OCI-LY1 (cell line): ENCODE measurements at regions not wholly inside any gene's neighbourhood (a gene's known extent, or its start where the extent isn't known, plus 50 kb on each side); places are given as distances from the start of the nearest gene placed in this dataset.

ENCODE experiments used
- H2AFZ ChIP-seq: fragments of 200-600 bp; sonication (generic), shearing (Covaris generic); 2 replicates; pipeline ENCODE4 v1.6.0; 2014; ENCODE audit warnings: antibody characterized with exemption, mild to moderate bottlenecking, low read length
- H3F3A ChIP-seq: fragments of 200-600 bp; sonication (generic), shearing (Covaris generic); 2 replicates; pipeline ENCODE4 v1.6.0; 2014; ENCODE audit warnings: mild to moderate bottlenecking, antibody characterized with exemption, low read length, moderate library complexity; ENCODE audit not compliant: insufficient read depth
- H3K27ac ChIP-seq: fragments of 200-600 bp; sonication (generic); 2 replicates; pipeline ENCODE4 v1.5.1; 2014; ENCODE audit warnings: low read length, mixed run types, mild to moderate bottlenecking, low read depth; ENCODE audit not compliant: poor library complexity, severe bottlenecking
- H3K27me3 ChIP-seq: fragments of 200-600 bp; sonication (generic); 2 replicates; pipeline ENCODE4 v1.6.0; 2014; ENCODE audit warnings: antibody characterized with exemption, mild to moderate bottlenecking, low read length, moderate library complexity; ENCODE audit not compliant: insufficient read depth
- H3K36me3 ChIP-seq: fragments of 200-600 bp; sonication (generic); 2 replicates; pipeline ENCODE4 v1.6.1; 2014; ENCODE audit warnings: mild to moderate bottlenecking, antibody characterized with exemption, low read length, moderate library complexity, mixed read lengths; ENCODE audit not compliant: insufficient read depth
- H3K4me1 ChIP-seq: fragments of 200-600 bp; sonication (generic); 2 replicates; pipeline ENCODE4 v1.5.1; 2014; ENCODE audit warnings: mild to moderate bottlenecking, low read length, moderate library complexity; ENCODE audit not compliant: insufficient read depth, severe bottlenecking
- H3K4me2 ChIP-seq: fragments of 200-600 bp; sonication (generic), shearing (Covaris generic); 2 replicates; pipeline ENCODE4 v1.6.1; 2014; ENCODE audit warnings: low read length
- H3K4me3 ChIP-seq: fragments of 200-600 bp; sonication (generic); 2 replicates; pipeline ENCODE4 v1.5.1; 2014; ENCODE audit warnings: low read length, low read depth, mild to moderate bottlenecking, mixed read lengths; ENCODE audit not compliant: poor library complexity, severe bottlenecking
- H3K79me2 ChIP-seq: fragments of 200-600 bp; shearing (Covaris generic); 2 replicates; pipeline ENCODE4 v1.6.1; 2016; ENCODE audit warnings: mixed run types, low read length, mixed read lengths; ENCODE audit not compliant: insufficient read depth
- H3K9ac ChIP-seq: fragments of 200-600 bp; sonication (generic), shearing (Covaris generic); 2 replicates; pipeline ENCODE4 v1.6.1; 2014; ENCODE audit warnings: mild to moderate bottlenecking, low read length, mixed read lengths
- H3K9me2 ChIP-seq: fragments of 200-600 bp; sonication (generic), shearing (Covaris generic); 2 replicates; pipeline ENCODE4 v1.6.1; 2014; ENCODE audit warnings: low read depth, mild to moderate bottlenecking, low read length, mixed read lengths
- H3K9me3 ChIP-seq: fragments of 200-600 bp; shearing (Covaris generic); 2 replicates; pipeline ENCODE4 v1.6.1; 2014; ENCODE audit warnings: low read length, mixed read lengths
- H4K20me1 ChIP-seq: fragments of 200-600 bp; sonication (generic), shearing (Covaris generic); 2 replicates; pipeline ENCODE4 v1.6.0; 2016; ENCODE audit warnings: mild to moderate bottlenecking, low read length; ENCODE audit not compliant: insufficient read depth
- CTCF ChIP-seq: fragments of 200-600 bp; sonication (generic), shearing (Covaris generic); IDR thresholded peaks from 2 replicates; pipeline ENCODE4 v1.5.1; 2017; ENCODE audit warnings: mild to moderate bottlenecking, antibody characterized with exemption, low read length, moderate library complexity, mixed read lengths
- EZH2 ChIP-seq: fragments of 200-600 bp; sonication (generic), shearing (Covaris generic); IDR thresholded peaks from 2 replicates; pipeline ENCODE4 v1.8.0; 2017; ENCODE audit warnings: borderline replicate concordance, mixed run types, mild to moderate bottlenecking, antibody characterized with exemption, low read length, moderate library complexity, mixed read lengths

- Histone ChIP-seq H3K27ac (no peak overlapping the region), H3K9me2 (no peaks in the 10 kb centered on the region), H4K20me1 (no peaks in the 10 kb centered on the region), H3K9ac (no peak overlapping the region), H3K27me3 (no peaks in the 10 kb centered on the region), H3K36me3 (no peaks in the 10 kb centered on the region), H3K79me2 (no peaks in the 10 kb centered on the region), H3K9me3 (no peaks in the 10 kb centered on the region), H3K4me2 (no peak overlapping the region), H3K4me1 (no peaks in the 10 kb centered on the region), H3F3A (no peaks in the 10 kb centered on the region), H3K4me3 (no peak overlapping the region), H2AFZ (no peak overlapping the region)
- TF ChIP-seq EZH2 = no peak
- no peak for TF ChIP-seq CTCF
Observed at GRCh38 chr6:10210052-10210451, 204.8 kb downstream of the TFAP2A start.

GRCh38 chr6:10205892-10206291 is 209.0 kb downstream of the TFAP2A start:
- TF ChIP-seq CTCF (no peak), EZH2 (no peak)
- Histone ChIP-seq H3K36me3 (no peaks in the 10 kb centered on the region), H3F3A (no peaks in the 10 kb centered on the region), H3K27ac (no peak overlapping the region), H3K4me2 (no peak overlapping the region), H3K9me3 (no peaks in the 10 kb centered on the region), H3K4me1 (no peaks in the 10 kb centered on the region), H3K9me2 (no peaks in the 10 kb centered on the region), H4K20me1 (no peaks in the 10 kb centered on the region), H3K79me2 (no peaks in the 10 kb centered on the region), H2AFZ (no peak overlapping the region), H3K27me3 (no peaks in the 10 kb centered on the region), H3K9ac (no peak overlapping the region), H3K4me3 (no peak overlapping the region)

- Histone ChIP-seq H3K4me1 (no peaks in the 10 kb centered on the region), H3K9me2 (no peaks in the 10 kb centered on the region), H3K27me3 (no peaks in the 10 kb centered on the region), H2AFZ (no peak overlapping the region), H4K20me1 (no peaks in the 10 kb centered on the region), H3F3A (no peaks in the 10 kb centered on the region), H3K79me2 (no peaks in the 10 kb centered on the region), H3K9me3 (no peaks in the 10 kb centered on the region), H3K4me3 (no peak overlapping the region), H3K27ac (no peak overlapping the region), H3K4me2 (no peak overlapping the region), H3K9ac (no peak overlapping the region), H3K36me3 (no peaks in the 10 kb centered on the region)
- TF ChIP-seq CTCF (no peak), EZH2 (no peak)
Observed at GRCh38 chr6:10205120-10205519, 209.8 kb downstream of the TFAP2A start.
